NCI-H1436 (cell line): ENCODE measurements at regions not wholly inside any gene's neighbourhood (a gene's known extent, or its start where the extent isn't known, plus 50 kb on each side); places are given as distances from the start of the nearest gene placed in this dataset.
"Not testable (repeated sequence)": the region's sequence is repeated elsewhere in the genome, so short reads cannot be mapped to it uniquely, and the experiment has no call there.

ENCODE experiments used
- DNase-seq: peaks from one replicate; lab custom pipeline; 2025; lab: John Stamatoyannopoulos, UW

GRCh38 chr10:2246747-2247146 lies 509.4 kb upstream of the ADARB2 start:
- DNase-seq, result no peak

- no peak for DNase-seq
These were observed 508.3 kb upstream of the ADARB2 start for GRCh38 chr10:2245580-2245979.

DNA sequence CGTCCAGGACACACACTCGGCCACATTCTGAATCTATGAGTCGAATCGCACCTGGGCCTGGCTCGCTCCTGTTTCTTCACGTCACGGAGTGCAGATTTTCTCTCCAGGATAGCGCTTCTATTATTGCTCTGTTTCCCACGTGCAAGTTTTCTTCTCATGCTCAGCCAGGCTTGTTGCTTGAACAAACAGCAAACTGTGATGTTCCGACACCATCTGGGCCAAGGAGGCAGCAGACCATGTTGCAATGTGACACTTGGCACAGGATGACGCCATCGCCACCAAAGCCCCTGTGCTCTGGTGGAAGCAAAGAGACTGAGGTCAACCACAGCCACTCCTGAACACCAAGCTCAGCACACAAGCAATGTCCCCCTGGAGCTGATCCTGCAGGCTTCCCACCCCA lies 507.1 kb upstream of the ADARB2 start:
- DNase-seq, result no peak

DNA sequence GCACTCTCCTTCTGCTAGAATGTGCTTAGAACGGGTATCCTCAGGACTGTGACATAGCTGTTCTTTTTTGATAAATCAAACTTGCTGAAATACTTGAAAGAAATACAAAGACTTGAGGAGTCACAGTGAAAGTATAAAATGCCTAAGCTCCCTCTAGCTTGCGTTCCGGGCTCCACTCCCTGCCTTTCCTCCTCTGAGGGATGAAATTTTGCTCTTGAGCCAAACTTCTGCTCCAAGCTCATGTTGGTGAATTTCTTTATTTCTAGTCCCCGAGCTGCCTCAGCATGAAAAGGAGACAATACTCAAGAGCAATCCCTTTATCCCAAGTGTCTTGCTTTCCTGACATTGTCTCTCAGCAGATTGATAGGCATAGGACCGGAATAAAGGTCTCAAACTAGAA lies 499.6 kb upstream of the ADARB2 start:
- DNase-seq, result no peak

GRCh38 chr10:2232479-2232878 lies 495.2 kb upstream of the ADARB2 start:
- DNase-seq, result no peak

DNA sequence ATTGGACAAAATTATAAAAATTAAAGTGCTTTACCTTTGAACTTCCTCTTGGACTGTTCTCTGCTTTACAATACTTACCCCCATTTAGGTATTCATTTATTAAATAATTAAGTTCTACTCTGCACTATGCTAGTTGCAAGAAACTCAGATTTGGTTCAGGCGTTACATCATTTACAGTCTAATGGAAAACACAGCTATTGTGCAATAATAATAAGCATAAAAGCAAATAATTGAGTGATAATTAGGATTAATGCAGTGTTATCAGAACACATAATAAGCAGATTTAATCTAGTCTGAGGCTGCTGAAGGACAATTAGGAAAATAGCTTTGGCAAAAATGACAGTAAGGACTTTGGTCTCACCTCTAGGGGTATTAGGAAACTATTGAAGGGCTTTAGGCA lies 493.2 kb upstream of the ADARB2 start:
- no peak for DNase-seq

DNA sequence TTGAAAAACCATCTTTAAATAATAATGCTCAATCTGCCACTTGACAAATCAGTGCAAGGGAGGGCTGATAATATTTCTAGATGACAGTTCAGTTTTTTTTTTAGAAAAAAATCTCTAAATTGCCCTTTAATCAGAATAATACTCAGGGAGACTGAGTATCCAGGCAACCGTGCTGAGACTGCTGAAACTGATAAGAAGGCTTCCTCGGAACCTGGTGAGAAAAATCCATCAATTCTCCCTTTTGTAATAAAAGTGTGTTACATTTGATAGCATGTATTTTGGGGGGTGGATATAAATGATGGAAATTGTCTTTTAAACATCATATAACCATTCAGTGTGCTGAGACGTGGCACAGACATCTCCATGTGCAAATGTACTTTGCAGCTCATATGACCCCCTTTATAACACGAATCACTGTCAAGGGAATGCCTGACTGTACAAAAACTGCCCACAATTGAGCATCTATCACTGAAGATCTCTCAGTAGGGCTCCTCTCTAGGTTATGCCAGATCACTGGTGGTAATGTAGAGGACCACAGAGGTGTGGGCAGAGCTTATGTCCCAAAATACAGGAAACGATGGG lies 491.1 kb upstream of the ADARB2 start:
- no peak for DNase-seq

DNA sequence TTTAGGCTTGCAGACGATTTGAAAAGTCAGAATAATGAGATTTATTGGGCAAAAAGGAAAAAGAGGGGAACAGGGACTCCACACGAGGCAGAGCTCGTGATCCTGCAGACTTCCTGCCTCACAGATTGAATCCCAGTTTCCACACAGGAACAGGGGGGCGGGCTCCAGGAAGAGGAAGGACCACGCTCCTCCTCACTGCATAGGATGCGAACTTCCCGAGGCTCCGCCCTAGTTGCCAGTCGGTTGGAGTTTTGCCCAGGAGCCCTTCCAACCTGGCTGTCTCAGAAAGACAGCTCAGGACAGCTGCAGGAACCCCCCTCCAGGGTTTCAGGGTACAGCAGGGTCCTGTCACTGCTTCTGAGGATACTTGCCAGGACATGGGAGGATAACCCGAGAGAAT lies 488.3 kb upstream of the ADARB2 start:
- DNase-seq, result no peak

- no peak for DNase-seq
These were observed 486.4 kb upstream of the ADARB2 start for GRCh38 chr10:2223548-2224320.

DNA sequence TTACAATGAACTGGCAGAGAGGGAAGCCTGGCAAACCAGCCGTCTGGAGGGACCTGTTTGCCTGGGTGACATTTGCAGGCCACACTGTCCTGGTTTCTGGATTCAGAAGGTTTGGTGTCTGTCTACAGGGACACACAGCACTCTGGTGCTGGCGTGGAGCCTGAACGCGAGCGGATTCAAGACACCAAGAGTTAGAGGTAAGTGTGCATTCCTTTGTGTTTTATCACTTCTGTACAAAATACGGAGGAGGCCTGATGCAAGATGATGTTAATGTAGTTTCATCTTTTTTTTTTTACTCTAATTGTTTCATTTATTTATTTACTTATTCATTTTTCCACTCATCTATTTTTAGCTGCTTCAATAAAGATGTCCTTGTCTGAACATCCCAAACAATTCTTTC lies 485.3 kb upstream of the ADARB2 start:
- DNase-seq, result no peak

DNA sequence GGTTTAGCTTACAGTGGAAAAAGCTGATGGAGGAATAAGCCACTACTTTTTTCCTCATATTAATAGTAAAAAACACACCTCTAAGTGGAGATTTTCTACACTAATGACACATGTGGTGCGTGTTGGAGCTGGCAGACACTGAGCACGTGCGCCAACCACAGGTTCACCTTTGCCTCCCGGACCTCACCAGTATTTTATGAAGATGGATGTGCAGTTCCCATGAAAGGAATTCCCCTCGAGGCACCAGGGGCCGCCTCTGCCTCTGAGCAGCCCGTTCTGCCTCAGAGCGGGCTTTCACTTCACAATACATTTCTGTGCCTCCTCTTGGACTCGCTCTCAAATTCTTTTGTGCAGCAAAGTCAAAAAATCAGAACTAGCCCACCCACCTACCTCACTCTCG lies 477.5 kb upstream of the ADARB2 start:
- DNase-seq, result no peak

- DNase-seq, result no peak
These were observed 476.8 kb upstream of the ADARB2 start for GRCh38 chr10:2214092-2214491.

GRCh38 chr10:2212244-2212834 lies 475.0 kb upstream of the ADARB2 start:
- peak; percentile 90 for DNase-seq

DNA sequence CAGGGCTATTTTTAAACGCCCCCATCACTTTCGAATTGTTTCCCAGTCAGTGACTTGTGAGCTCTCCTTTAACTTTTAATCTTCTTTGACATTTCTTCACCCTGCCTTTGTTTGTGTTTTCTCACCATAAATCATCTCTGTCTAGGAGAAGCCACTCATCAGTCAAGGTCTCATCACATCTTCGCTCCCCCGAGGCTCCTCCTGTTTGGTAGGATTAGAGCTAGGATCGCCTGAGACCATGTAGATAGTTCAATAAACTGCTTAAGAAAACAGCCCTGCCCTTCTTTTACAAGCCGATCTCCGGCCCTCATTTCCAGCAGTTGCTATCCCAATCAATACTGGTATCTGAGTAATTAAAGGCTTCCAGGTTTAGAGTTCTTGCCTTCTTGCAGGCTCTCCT lies 472.8 kb upstream of the ADARB2 start:
- DNase-seq, result no peak

GRCh38 chr10:2208106-2208505 lies 470.8 kb upstream of the ADARB2 start:
- no peak for DNase-seq

DNA sequence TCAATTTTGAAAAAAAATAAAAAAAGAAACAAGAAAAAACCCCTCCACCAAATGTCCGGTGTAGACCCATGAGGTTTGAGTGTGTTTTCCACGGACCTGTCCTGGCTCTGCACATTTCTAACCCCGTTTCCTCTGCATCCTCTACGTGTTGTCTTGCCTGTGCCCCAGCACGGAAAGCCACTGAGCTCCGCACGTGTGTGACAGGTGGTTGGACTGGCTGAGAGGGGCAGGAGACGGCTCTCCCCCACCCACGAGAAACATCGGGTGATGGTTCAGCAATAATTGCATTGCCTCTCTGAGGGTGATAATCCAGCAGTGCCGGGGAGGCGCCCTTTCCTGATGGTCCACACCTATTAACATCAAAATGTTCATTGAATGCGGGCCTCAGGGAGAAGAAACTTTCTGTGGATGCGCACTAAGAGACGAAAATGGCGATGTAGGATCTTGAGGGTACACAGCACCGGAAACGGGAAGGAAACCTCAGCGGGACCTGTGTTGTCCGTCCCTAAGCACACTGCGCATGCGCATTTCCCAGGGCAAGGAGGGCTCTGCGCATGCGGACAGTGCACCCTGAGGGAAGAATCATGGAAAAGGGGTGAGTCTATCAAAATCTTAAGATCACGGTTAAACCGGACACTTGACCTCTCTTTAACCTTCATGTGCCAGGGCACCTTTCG lies 470.1 kb upstream of the ADARB2 start:
- no peak for DNase-seq

GRCh38 chr10:2205406-2205805 lies 468.1 kb upstream of the ADARB2 start:
- no peak for DNase-seq

DNA sequence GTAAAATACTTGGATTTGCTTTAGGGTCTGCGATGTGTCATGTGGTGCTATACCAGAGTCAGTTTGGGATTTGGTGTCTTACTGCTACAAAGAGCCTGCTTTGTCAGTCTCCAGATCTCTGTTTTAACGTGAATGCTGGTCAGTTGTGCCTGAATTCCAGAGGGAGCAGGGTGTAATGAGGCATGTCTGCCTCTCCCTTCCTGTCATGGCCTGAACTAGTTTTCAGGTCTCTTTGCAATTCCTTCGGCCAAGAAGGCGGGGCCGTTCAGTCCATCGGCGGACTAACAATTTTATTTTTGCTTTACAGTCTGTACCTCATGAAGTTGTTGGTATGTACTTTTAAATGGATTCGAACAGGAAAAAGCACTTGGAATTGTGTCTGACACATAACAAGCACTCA lies 465.1 kb upstream of the ADARB2 start:
- DNase-seq, result no peak

DNA sequence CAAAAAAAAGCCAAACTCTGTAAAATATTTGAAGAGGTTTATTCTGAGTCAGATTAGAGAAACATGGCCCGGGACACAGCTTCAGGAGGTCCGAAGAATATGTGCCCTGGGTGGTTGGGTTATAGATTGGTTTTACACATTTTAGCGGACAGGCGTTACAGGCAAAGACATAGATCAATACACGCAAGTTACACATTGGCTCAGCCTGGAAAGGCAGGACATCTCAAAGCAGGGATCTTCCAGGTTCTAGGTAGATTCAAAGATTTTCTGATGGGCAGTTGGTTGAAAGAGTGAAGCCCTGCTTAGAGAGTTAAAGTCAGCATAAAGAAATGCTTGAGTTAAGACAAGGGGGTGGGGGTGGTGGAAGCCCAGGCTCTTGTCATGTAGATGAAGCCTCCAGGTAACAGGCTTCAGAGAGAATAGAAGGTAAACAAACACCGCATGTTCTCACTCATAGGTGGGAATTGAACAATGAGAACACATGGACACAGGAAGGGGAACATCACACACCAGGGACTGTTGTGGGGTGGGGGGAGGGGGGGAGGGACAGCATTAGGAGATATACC lies 464.3 kb upstream of the ADARB2 start:
- DNase-seq, result no peak

DNA sequence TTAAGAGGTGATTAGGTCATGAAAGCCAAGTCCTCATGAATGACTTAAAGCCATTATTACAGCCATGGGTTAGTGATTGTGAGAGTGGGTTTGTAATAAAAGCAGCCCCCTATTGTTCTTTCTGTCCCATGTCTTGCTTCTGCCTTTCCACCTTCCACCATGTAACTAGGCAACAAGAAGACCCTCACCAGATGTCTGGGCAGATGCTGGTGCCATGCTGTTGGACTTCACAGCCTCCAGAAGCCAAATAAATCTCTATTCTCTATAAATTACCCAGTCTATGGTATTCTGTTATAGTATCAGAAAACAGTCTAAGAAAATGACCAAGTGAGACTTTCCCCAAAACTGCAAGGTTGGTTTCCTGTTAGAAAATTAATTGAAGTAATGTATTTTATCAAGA lies 460.3 kb upstream of the ADARB2 start:
- no peak for DNase-seq

DNA sequence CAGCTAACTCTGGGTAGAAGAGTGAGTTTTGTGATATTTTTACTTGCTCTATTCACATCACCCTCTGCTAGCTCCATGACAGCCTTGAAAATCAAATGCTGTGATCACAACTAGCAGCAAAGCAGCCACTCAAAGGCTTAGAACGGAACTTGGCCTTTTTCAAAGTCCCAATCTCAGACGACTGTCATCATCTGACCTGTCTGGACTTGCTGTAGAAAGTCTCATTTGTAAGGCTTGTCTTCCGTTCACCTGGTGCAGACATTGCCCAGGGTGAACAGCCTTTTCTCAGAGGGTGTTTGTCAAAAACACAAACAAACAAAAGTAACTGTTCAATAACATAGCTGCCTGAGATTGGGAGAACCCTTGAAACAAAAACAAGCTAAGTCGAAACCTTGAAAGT lies 458.9 kb upstream of the ADARB2 start:
- no peak for DNase-seq

GRCh38 chr10:2189356-2189755 lies 452.0 kb upstream of the ADARB2 start:
- DNase-seq, result not testable (repeated sequence)

DNA sequence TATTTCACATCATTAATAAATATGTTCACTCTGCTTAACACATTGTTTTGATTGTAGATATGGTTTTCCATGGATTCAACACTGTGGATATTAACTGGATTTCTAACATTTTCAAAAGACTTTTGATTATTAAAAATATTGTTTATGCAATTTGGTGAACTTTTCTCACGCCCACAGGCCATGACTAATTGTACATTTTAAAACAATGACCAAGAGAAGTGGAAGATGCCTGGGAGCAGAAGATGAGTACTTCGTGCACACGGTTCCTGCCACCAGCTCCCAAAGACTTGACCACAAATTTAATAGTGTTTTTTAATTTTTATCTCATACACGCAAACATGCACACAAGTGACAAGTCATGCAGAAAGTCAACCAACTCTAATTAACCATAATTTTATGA lies 451.0 kb upstream of the ADARB2 start:
- DNase-seq, result no peak
